ENCODE measurements at regions not wholly inside any gene's neighbourhood (a gene's known extent, or its start where the extent isn't known, plus 50 kb on each side); places are given as distances from the start of the nearest gene placed in this dataset.

DNA sequence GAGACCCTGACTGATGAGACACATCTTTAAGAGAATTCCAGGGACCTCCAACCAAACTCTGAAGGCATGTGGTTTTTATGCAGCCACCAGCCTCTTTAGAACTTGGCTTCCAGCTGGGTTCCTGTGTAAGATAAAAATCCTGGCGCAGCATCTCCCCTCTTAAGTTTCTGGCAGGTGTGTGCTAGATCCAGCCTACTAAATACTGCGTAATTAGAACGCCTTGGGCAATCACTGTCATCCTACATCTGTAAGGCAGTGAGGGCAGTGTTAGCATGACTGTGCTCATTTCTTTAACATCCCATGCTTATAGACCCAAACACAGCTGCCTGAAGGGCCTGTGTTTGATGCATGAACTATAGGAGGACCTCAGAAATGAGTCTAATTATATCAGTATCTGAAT, 173.5 kb upstream of the OBI1 start:
- TF ChIP-seq, protein P1, sequence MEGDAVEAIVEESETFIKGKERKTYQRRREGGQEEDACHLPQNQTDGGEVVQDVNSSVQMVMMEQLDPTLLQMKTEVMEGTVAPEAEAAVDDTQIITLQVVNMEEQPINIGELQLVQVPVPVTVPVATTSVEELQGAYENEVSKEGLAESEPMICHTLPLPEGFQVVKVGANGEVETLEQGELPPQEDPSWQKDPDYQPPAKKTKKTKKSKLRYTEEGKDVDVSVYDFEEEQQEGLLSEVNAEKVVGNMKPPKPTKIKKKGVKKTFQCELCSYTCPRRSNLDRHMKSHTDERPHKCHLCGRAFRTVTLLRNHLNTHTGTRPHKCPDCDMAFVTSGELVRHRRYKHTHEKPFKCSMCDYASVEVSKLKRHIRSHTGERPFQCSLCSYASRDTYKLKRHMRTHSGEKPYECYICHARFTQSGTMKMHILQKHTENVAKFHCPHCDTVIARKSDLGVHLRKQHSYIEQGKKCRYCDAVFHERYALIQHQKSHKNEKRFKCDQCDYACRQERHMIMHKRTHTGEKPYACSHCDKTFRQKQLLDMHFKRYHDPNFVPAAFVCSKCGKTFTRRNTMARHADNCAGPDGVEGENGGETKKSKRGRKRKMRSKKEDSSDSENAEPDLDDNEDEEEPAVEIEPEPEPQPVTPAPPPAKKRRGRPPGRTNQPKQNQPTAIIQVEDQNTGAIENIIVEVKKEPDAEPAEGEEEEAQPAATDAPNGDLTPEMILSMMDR (IDR thresholded peaks at IDR 0.05) = no peak
- no peak for TF ChIP-seq POLR2A (IDR thresholded peaks at IDR 0.05)
